CD14-positive monocyte (primary cell): ENCODE measurements at regions not wholly inside any gene's neighbourhood (a gene's known extent, or its start where the extent isn't known, plus 50 kb on each side); places are given as distances from the start of the nearest gene placed in this dataset.

ENCODE experiments used
- DNase-seq, 3 donors: peaks; one replicate each; pipeline ENCODE4 v3.0.0-alpha.2; 2011 to 2022
- H2AFZ ChIP-seq: 2 replicates; pipeline ENCODE4 v1.6.0; 2012; ENCODE audit warnings: mild to moderate bottlenecking, low read depth, low read length, inconsistent platforms; ENCODE audit not compliant: insufficient read depth, poor library complexity, severe bottlenecking
- H3K27ac ChIP-seq, 2 donors: 1 replicate in 1 of 2; 2 replicates in 1 of 2; pipeline ENCODE4 v1.5.1; 2012 to 2013; ENCODE audit warnings: low read length in 2 of 2, control low read depth in 1 of 2, inconsistent platforms in 1 of 2, low read depth in 1 of 2, mild to moderate bottlenecking in 1 of 2
- H3K27me3 ChIP-seq, 2 donors: one replicate each; pipeline versions ENCODE4 v1.6.0 to v1.6.1; 2011 to 2013; ENCODE audit warnings: low read length in 2 of 2; ENCODE audit not compliant: control insufficient read depth in 2 of 2, insufficient read depth in 2 of 2
- H3K36me3 ChIP-seq, 2 donors: replicated peaks in 1 of 2; 1 replicate in 1 of 2; 2 replicates in 1 of 2; pipeline versions ENCODE4 v1.5.1 to v1.6.1; 2012 to 2013; ENCODE audit warnings: low read length in 2 of 2, control low read depth in 1 of 2, inconsistent platforms in 1 of 2, mild to moderate bottlenecking in 1 of 2; ENCODE audit not compliant: insufficient read depth in 2 of 2, control insufficient read depth in 1 of 2
- H3K4me1 ChIP-seq, 2 donors: 1 replicate in 1 of 2; 2 replicates in 1 of 2; pipeline versions ENCODE4 v1.5.1 to v1.6.1; 2012 to 2013; ENCODE audit warnings: low read length in 2 of 2, control low read depth in 1 of 2, inconsistent platforms in 1 of 2, mild to moderate bottlenecking in 1 of 2, moderate library complexity in 1 of 2; ENCODE audit not compliant: insufficient read depth in 2 of 2, control insufficient read depth in 1 of 2
- H3K4me2 ChIP-seq: replicated peaks from 2 replicates; pipeline ENCODE3; 2012; ENCODE audit warnings: low read length, moderate library complexity, mild to moderate bottlenecking; ENCODE audit not compliant: poor library complexity, severe bottlenecking; ENCODE audit errors: extremely low read depth
- H3K4me3 ChIP-seq, 3 experiments: fragments of 200-600 bp in 1 of 3; sonication (generic) in 1 of 3; replicated peaks in 1 of 3; 1 replicate in 2 of 3; 2 replicates in 1 of 3; pipeline ENCODE4 v1.5.1; 2011 to 2013; ENCODE audit warnings: low read length in 3 of 3, mild to moderate bottlenecking in 3 of 3, control low read depth in 2 of 3, low read depth in 2 of 3, inconsistent platforms in 1 of 3, moderate library complexity in 1 of 3
- H3K79me2 ChIP-seq: 2 replicates; pipeline ENCODE4 v1.6.0; 2012; ENCODE audit warnings: mild to moderate bottlenecking, control low read depth, inconsistent platforms, low read length, moderate library complexity; ENCODE audit not compliant: insufficient read depth
- H3K9ac ChIP-seq: 2 replicates; pipeline ENCODE4 v1.6.0; 2017; ENCODE audit warnings: low read length, mild to moderate bottlenecking; ENCODE audit not compliant: insufficient read depth, poor library complexity, severe bottlenecking
- H3K9me3 ChIP-seq, 2 donors: replicated peaks in 1 of 2; 1 replicate in 1 of 2; 2 replicates in 1 of 2; pipeline versions ENCODE4 v1.5.1 to v1.6.1; 2012 to 2013; ENCODE audit warnings: low read length in 2 of 2, control low read depth in 1 of 2; ENCODE audit not compliant: control insufficient read depth in 1 of 2, insufficient read depth in 1 of 2
- H4K20me1 ChIP-seq: 2 replicates; pipeline ENCODE4 v1.6.0; 2012; ENCODE audit warnings: mild to moderate bottlenecking, low read length, control low read depth, moderate library complexity; ENCODE audit not compliant: insufficient read depth
- H3K27ac Mint-ChIP-seq, 7 donors: one replicate each; pipeline ENCODE4 v1.8.0; 2020; ENCODE audit warnings: mild to moderate bottlenecking in 7 of 7, mixed read lengths in 7 of 7, moderate library complexity in 6 of 7, inconsistent platforms in 2 of 7
- H3K27me3 Mint-ChIP-seq, 3 donors: one replicate each; pipeline ENCODE4 v1.8.0; 2021 to 2022; ENCODE audit warnings: low read depth in 3 of 3, mild to moderate bottlenecking in 3 of 3, mixed read lengths in 3 of 3, moderate library complexity in 3 of 3, inconsistent platforms in 1 of 3
- H3K36me3 Mint-ChIP-seq, 2 donors: one replicate each; pipeline ENCODE4 v1.8.0; 2020; ENCODE audit warnings: mixed read lengths in 2 of 2, inconsistent platforms in 1 of 2, mild to moderate bottlenecking in 1 of 2
- H3K4me1 Mint-ChIP-seq: one replicate; pipeline ENCODE4 v1.8.0; 2020; ENCODE audit warnings: mild to moderate bottlenecking, mixed read lengths
- H3K4me3 Mint-ChIP-seq, 2 donors: one replicate each; pipeline ENCODE4 v1.8.0; 2020; ENCODE audit warnings: mild to moderate bottlenecking in 2 of 2, mixed read lengths in 2 of 2, moderate library complexity in 1 of 2
- H3K9me3 Mint-ChIP-seq, 7 donors: one replicate each; pipeline ENCODE4 v1.8.0; 2020 to 2022; ENCODE audit warnings: mixed read lengths in 7 of 7, mild to moderate bottlenecking in 6 of 7, moderate library complexity in 6 of 7, inconsistent platforms in 2 of 7
- WGBS: methylation state at CpG from one replicate; pipeline ENCODE4 v1.1.5; 2013; ENCODE audit warnings: missing lambda C conversion rate; ENCODE audit not compliant: insufficient coverage; 5-methylcytosine and 5-hydroxymethylcytosine counted together
- intact Hi-C, 2 donors: fragments of 100-400 bp; cut with micrococcal nuclease; formaldehyde crosslinking; loops; one replicate each; pipeline versions ENCODE4 v1.15.0 to v1.15.1; 2023
- TF ChIP-seq, protein P1 (sequence below): fragments of 200-600 bp; IDR thresholded peaks from one replicate; pipeline ENCODE4 v1.8.0; 2022; ENCODE audit warnings: antibody characterized with exemption, mild to moderate bottlenecking

DNA sequence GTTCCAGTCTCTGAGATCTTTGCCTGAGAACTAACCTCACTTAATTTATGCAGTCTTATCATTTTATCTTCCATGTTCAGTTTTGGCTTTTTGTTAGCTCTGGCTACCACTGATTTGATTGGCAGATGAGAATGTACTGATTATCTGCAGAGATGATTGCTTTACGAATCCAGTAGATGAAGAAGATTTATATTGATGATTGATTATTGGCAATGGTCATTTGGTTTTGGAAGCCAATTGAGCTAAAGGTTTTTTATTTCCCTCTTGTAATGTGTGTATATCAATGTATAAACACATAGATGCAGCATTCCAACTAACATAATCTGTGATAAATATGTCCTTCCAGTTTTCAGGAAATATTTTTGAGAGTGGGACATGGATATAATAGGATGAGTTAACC, 763.6 kb downstream of the CDH11 start:
- no peaks in the 10 kb centered on the region for H3K27me3 ChIP-seq
- H3K9me3 ChIP-seq, result no peaks in the 10 kb centered on the region
- no peak for DNase-seq
- no peak overlapping the region for H3K27ac Mint-ChIP-seq
- TF ChIP-seq, protein P1, sequence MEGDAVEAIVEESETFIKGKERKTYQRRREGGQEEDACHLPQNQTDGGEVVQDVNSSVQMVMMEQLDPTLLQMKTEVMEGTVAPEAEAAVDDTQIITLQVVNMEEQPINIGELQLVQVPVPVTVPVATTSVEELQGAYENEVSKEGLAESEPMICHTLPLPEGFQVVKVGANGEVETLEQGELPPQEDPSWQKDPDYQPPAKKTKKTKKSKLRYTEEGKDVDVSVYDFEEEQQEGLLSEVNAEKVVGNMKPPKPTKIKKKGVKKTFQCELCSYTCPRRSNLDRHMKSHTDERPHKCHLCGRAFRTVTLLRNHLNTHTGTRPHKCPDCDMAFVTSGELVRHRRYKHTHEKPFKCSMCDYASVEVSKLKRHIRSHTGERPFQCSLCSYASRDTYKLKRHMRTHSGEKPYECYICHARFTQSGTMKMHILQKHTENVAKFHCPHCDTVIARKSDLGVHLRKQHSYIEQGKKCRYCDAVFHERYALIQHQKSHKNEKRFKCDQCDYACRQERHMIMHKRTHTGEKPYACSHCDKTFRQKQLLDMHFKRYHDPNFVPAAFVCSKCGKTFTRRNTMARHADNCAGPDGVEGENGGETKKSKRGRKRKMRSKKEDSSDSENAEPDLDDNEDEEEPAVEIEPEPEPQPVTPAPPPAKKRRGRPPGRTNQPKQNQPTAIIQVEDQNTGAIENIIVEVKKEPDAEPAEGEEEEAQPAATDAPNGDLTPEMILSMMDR, result no peak
- no peak overlapping the region for H3K4me3 ChIP-seq
- no peaks in the 10 kb centered on the region for H3K36me3 ChIP-seq
- H3K79me2 ChIP-seq, result no peaks in the 10 kb centered on the region
- H4K20me1 ChIP-seq, result no peaks in the 10 kb centered on the region
- H3K4me1 Mint-ChIP-seq, result no peaks in the 10 kb centered on the region
- intact Hi-C loops, result no loop called here
- H3K27me3 Mint-ChIP-seq, result peaks cover 0 to 1% (median 1%) of the 10 kb centered on the region in 3 donors
- H3K9me3 Mint-ChIP-seq, result peaks cover 0 to 3% (median 1%) of the 10 kb centered on the region in 7 donors
- no peak overlapping the region for H3K27ac ChIP-seq
- no peaks in the 10 kb centered on the region for H3K36me3 Mint-ChIP-seq
- H3K4me2 ChIP-seq, result no peak overlapping the region
- H3K4me3 Mint-ChIP-seq, result no peak overlapping the region
- no peak overlapping the region for H2AFZ ChIP-seq
- no peak overlapping the region for H3K9ac ChIP-seq
- no CpG with 5 or more reads among the region's 1 CpG for WGBS
- no peaks in the 10 kb centered on the region for H3K4me1 ChIP-seq

DNA sequence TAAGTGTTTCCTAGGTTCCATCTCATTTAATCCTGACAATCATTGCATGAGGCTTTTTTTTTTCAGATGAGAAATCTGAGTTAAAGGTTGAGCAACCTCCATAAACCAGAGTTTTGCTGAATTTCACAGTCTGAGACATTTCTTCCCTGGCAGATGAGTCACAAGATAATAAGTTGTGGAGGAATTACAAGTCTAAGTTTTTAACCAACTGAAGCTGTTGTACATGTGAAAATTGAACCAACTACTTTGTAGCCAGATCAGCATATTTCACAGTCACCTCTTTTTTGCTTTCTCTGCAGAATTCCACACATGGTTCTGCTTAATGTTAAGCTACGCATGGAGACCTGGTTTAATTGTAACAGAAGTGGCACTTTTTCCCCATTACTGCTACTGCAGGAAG, 765.6 kb downstream of the CDH11 start:
- peaks cover 0 to 4% (median 3%) of the 10 kb centered on the region in 7 donors for H3K9me3 Mint-ChIP-seq
- H2AFZ ChIP-seq, result no peak overlapping the region

More for the DNA sequence above, 765.6 kb downstream of the CDH11 start:
- H3K27me3 Mint-ChIP-seq, result peaks cover 0 to 1% (median 1%) of the 10 kb centered on the region in 3 donors
- no peaks in the 10 kb centered on the region for H3K27me3 ChIP-seq
- H3K79me2 ChIP-seq, result no peaks in the 10 kb centered on the region
- no peaks in the 10 kb centered on the region for H3K36me3 Mint-ChIP-seq
- no peak overlapping the region for H3K27ac Mint-ChIP-seq
- H3K36me3 ChIP-seq, result no peaks in the 10 kb centered on the region
- TF ChIP-seq, protein P1, result no peak
- DNase-seq, result peak in 1 of 3 donors; percentile 6
- WGBS, result no CpG with 5 or more reads among the region's 1 CpG
- no peak overlapping the region for H3K9ac ChIP-seq
- no peak overlapping the region for H3K27ac ChIP-seq
- intact Hi-C loops, result no loop called here
- H3K9me3 ChIP-seq, result peaks cover 0 to 2% of the 10 kb centered on the region in 2 donors
- no peaks in the 10 kb centered on the region for H3K4me1 ChIP-seq
- H4K20me1 ChIP-seq, result no peaks in the 10 kb centered on the region
- H3K4me1 Mint-ChIP-seq, result no peaks in the 10 kb centered on the region
- no peak overlapping the region for H3K4me3 Mint-ChIP-seq
- H3K4me3 ChIP-seq, result no peak overlapping the region
- no peak overlapping the region for H3K4me2 ChIP-seq
